ENCODE measurements at regions not wholly inside any gene's neighbourhood (a gene's known extent, or its start where the extent isn't known, plus 50 kb on each side); places are given as distances from the start of the nearest gene placed in this dataset.

GRCh38 chr2:79393107-79393685, 119.7 kb upstream of the CTNNA2 start:
- H3K9ac ChIP-seq (ENCODE audit: insufficient read depth in 1 of 2, low read depth in 2 of 2, low read length in 2 of 2), result no peak overlapping the region
- no peaks in the 10 kb centered on the region for H3K79me2 ChIP-seq (ENCODE audit: control insufficient read depth, insufficient read depth, low read length)
- intact Hi-C loops (cut with micrococcal nuclease) (no loop called here), in situ Hi-C loops (cut with MboI) (no loop called here)
- no peak overlapping the region for H3K4me3 ChIP-seq
- no peaks in the 10 kb centered on the region for H3K36me3 ChIP-seq (ENCODE audit: control insufficient read depth, insufficient read depth, low read length)
- H3K9me1 ChIP-seq (ENCODE audit: control insufficient read depth, insufficient read depth, low read length), result no peaks in the 10 kb centered on the region
- H3K4me2 ChIP-seq (ENCODE audit: insufficient read depth, low read length), result no peak overlapping the region
- no peak overlapping the region for H3K27ac ChIP-seq (ENCODE audit: extremely low read depth, low read depth, low read length)
- H2AFZ ChIP-seq (ENCODE audit: low read depth, low read length), result no peak overlapping the region
- no peaks in the 10 kb centered on the region for H3K4me1 ChIP-seq (replicated peaks in 1 of 2; ENCODE audit: control insufficient read depth in 2 of 2, insufficient read depth in 2 of 2, low read length in 2 of 2)
- no peaks in the 10 kb centered on the region for H4K20me1 ChIP-seq (replicated peaks; ENCODE audit: control insufficient read depth, insufficient read depth, low read length)
- ChIA-PET CTCF (ENCODE audit: low intra/inter-chr PET ratio) (no interaction called here), POLR2A (no interaction called here)
- DNase-seq (ENCODE audit: extremely low read depth in 1 of 4, low spot score in 3 of 4) (no peak), ATAC-seq (no peak), FAIRE-seq (no peak)
- WGBS (ENCODE audit: insufficient coverage, low coverage, missing lambda C conversion rate), result 2% methylated on average over 5 of the region's 5 CpGs
- no peaks in the 10 kb centered on the region; the same call in 1 of the 2 replicates for H3K9me3 ChIP-seq (replicated peaks; ENCODE audit: control insufficient read depth, insufficient read depth, low read depth, low read length)
- no peaks in the 10 kb centered on the region for H3K27me3 ChIP-seq (ENCODE audit: control insufficient read depth in 2 of 2, insufficient read depth in 2 of 2, low read length in 2 of 2)
- no TSS peak for BruUV-seq (replicated peaks)
- TF ChIP-seq MBD1 (CRISPR knock-in tag; IDR thresholded peaks at IDR 0.05) (no peak), MYNN (IDR thresholded peaks at IDR 0.05) (no peak), MYNN (CRISPR knock-in tag; IDR thresholded peaks at IDR 0.05) (no peak), E2F6 (IDR thresholded peaks at IDR 0.05; ENCODE audit: borderline replicate concordance in 1 of 2, extremely low read depth in 1 of 2, insufficient read depth in 1 of 2, insufficient read length in 1 of 2, low read depth in 1 of 2, low read length in 1 of 2, poor library complexity in 1 of 2, severe bottlenecking in 1 of 2) (no peak), ELF1 (tag; IDR thresholded peaks at IDR 0.05) (no peak), ATF2 (CRISPR knock-in tag; IDR thresholded peaks at IDR 0.05) (no peak), SREBF2 (CRISPR knock-in tag; IDR thresholded peaks at IDR 0.05) (no peak), SIX5 (IDR thresholded peaks at IDR 0.05; ENCODE audit: borderline replicate concordance in 1 of 2, insufficient read depth in 1 of 2, low read depth in 1 of 2, low read length in 2 of 2) (no peak), HCFC1 (IDR thresholded peaks at IDR 0.05; ENCODE audit: low read depth, low read length) (no peak), THRB (CRISPR knock-in tag; conservative IDR thresholded peaks at IDR 0.05) (no peak), DMBX1 (CRISPR knock-in tag; IDR thresholded peaks at IDR 0.05; ENCODE audit: borderline replicate concordance) (no peak), RB1 (IDR thresholded peaks at IDR 0.05; ENCODE audit: low read depth) (no peak), CREB3 (tag; conservative IDR thresholded peaks at IDR 0.05; ENCODE audit: low read depth) (no peak), ZBTB9 (CRISPR knock-in tag; IDR thresholded peaks at IDR 0.05) (no peak)
